Prostate gland (tissue), 2 donors: ENCODE measurements at regions not wholly inside any gene's neighbourhood (a gene's known extent, or its start where the extent isn't known, plus 50 kb on each side); places are given as distances from the start of the nearest gene placed in this dataset.

ENCODE experiments used
- CTCF ChIP-seq, 4 experiments: fragments of 200-600 bp in 2 of 4; fragments of 450-650 bp in 2 of 4; sonication (generic) in 2 of 4; IDR thresholded peaks; 1 replicate in 3 of 4; 2 replicates in 1 of 4; pipeline ENCODE4 v1.5.1; 2016 to 2019; ENCODE audit warnings: antibody characterized with exemption in 4 of 4, mild to moderate bottlenecking in 2 of 4, moderate library complexity in 2 of 4
- POLR2AphosphoS5 ChIP-seq: sonication (generic); formaldehyde crosslinking; IDR thresholded peaks from one replicate; pipeline ENCODE4 v1.6.1; 2017; ENCODE audit warnings: antibody characterized with exemption

- no peak for TF ChIP-seq CTCF (IDR thresholded peaks at IDR 0.05)
- no peak for TF ChIP-seq POLR2AphosphoS5
Measured at GRCh38 chr21:28872218-28872617, 120.5 kb downstream of the LTN1 start.
